ENCODE measurements at regions not wholly inside any gene's neighbourhood (a gene's known extent, or its start where the extent isn't known, plus 50 kb on each side); places are given as distances from the start of the nearest gene placed in this dataset.

DNA sequence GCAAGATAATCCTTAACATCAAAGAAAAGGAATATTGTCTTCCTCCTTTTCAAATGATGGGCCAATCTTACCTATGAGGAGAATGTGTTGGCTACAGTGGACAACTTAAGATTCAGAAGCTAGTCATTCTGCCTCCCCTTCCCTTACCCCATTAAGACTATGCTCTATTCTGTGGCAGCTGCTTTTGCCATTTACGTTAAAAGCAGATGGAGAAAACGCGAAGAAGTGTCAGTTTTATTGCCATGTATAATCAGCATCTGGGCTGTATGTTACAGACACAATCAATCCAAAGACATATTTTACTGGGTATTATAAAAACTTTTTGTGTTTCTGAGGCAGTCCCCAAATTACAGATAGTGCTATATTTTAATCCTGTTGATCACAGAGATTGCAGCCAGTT, 196.1 kb upstream of the PACRGL start:
- TF ChIP-seq, protein P1, sequence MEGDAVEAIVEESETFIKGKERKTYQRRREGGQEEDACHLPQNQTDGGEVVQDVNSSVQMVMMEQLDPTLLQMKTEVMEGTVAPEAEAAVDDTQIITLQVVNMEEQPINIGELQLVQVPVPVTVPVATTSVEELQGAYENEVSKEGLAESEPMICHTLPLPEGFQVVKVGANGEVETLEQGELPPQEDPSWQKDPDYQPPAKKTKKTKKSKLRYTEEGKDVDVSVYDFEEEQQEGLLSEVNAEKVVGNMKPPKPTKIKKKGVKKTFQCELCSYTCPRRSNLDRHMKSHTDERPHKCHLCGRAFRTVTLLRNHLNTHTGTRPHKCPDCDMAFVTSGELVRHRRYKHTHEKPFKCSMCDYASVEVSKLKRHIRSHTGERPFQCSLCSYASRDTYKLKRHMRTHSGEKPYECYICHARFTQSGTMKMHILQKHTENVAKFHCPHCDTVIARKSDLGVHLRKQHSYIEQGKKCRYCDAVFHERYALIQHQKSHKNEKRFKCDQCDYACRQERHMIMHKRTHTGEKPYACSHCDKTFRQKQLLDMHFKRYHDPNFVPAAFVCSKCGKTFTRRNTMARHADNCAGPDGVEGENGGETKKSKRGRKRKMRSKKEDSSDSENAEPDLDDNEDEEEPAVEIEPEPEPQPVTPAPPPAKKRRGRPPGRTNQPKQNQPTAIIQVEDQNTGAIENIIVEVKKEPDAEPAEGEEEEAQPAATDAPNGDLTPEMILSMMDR (IDR thresholded peaks at IDR 0.05; ENCODE audit: insufficient read depth, low read length, poor library complexity, severe bottlenecking): no peak
- TF ChIP-seq EZH2phosphoT487 (conservative IDR thresholded peaks at IDR 0.05; ENCODE audit: low read length): no peak
